ENCODE measurements at regions not wholly inside any gene's neighbourhood (a gene's known extent, or its start where the extent isn't known, plus 50 kb on each side); places are given as distances from the start of the nearest gene placed in this dataset.

DNA sequence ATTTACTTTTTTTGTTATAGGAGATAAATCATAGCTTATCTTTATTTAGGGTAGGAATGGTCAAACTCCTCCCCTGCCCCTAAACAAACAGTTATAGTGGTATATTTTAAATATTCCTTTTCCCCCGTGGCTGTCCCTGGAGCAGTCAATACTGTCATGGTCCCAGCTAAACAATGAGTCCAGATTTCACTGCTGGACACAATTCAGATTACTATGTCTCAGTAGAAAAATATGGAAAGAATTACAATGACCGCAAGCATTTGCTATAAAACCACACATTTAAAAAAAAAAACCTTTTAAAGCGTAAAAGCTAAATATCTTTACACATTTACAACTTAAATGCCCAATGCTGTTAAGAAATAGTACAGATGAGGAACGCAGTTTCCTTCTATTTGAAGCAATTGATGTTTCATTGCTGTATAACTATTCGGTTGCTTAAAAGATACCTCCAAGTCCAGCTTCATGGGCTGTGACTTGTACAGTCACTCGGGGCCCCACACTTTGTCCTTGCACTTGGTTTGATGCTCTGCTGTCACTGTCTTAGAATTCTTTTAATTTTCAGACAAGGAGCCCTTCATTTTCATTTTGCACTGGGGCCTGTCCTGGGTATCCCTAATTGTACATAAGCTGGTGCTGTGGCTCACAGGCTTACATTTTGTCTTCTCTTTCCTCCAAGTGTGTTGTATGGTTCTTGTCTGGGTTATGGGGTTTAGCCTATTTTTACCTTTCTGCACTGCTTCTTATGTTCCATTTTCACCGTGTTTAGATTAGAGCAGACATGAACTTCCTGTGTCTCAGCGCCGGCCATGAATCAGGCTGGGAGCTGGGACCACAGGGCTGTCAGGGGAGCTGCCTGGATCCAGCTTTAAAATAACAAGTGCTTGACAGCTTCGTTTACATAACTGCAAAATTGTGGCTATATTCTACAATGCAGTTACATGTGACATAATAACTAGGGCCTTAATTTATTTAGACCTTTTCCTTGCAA is 530.2 kb upstream of the FZD8 start:
- no peak overlapping the region for H3K27ac Mint-ChIP-seq
- H3K4me1 Mint-ChIP-seq (ENCODE audit: unreplicated experiment), result peaks cover 20% of the 10 kb centered on the region
- no peak for DNase-seq (ENCODE audit: extremely low spot score, unreplicated experiment)
- no peaks in the 10 kb centered on the region for H3K36me3 Mint-ChIP-seq
- H3K4me3 Mint-ChIP-seq, result no peak overlapping the region
- no peak for TF ChIP-seq CTCF (conservative IDR thresholded peaks at IDR 0.05)
- no peaks in the 10 kb centered on the region for H3K27me3 Mint-ChIP-seq
- no peaks in the 10 kb centered on the region for H3K9me3 Mint-ChIP-seq

- Mint-ChIP-seq H3K4me1 (ENCODE audit: unreplicated experiment) (peaks cover 20% of the 10 kb centered on the region), H3K36me3 (no peaks in the 10 kb centered on the region), H3K27ac (no peak overlapping the region), H3K4me3 (no peak overlapping the region), H3K9me3 (no peaks in the 10 kb centered on the region), H3K27me3 (no peaks in the 10 kb centered on the region)
- no peak for TF ChIP-seq CTCF (conservative IDR thresholded peaks at IDR 0.05)
- DNase-seq (ENCODE audit: extremely low spot score, unreplicated experiment), result no peak
Measured at GRCh38 chr10:36171556-36171952, 529.5 kb upstream of the FZD8 start.

DNA sequence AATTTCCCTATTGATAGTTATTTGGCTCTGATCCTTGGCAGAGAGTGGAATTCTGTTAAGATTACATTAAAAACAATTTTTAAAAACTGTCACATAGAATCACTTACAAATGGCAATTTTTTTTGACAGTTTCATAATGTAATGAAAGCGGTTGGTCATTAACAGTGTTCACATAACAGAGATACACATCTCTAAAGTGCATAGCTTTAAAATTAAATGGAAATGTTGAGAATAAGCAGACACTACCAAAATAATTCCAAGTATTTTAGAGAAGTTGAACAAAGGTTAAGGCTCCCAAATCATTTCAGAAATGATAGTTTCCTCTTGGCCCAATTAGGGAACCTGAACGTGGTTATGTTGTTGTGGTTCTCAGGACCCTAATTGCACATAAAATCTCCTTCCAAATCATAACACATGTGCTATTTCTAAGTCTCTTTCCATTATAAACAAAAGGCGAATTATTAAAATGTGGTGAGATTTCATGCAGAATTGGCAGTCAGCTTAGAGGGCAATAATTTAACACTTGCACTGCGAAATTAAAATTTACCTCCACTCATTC is 528.9 kb upstream of the FZD8 start:
- H3K27me3 Mint-ChIP-seq, result no peaks in the 10 kb centered on the region
- H3K9me3 Mint-ChIP-seq, result no peaks in the 10 kb centered on the region
- H3K4me3 Mint-ChIP-seq, result no peak overlapping the region
- H3K36me3 Mint-ChIP-seq, result no peaks in the 10 kb centered on the region
- no peak for DNase-seq (ENCODE audit: extremely low spot score, unreplicated experiment)
- H3K27ac Mint-ChIP-seq, result no peak overlapping the region
- peaks cover 20% of the 10 kb centered on the region for H3K4me1 Mint-ChIP-seq (ENCODE audit: unreplicated experiment)
- no peak for TF ChIP-seq CTCF (conservative IDR thresholded peaks at IDR 0.05)

DNA sequence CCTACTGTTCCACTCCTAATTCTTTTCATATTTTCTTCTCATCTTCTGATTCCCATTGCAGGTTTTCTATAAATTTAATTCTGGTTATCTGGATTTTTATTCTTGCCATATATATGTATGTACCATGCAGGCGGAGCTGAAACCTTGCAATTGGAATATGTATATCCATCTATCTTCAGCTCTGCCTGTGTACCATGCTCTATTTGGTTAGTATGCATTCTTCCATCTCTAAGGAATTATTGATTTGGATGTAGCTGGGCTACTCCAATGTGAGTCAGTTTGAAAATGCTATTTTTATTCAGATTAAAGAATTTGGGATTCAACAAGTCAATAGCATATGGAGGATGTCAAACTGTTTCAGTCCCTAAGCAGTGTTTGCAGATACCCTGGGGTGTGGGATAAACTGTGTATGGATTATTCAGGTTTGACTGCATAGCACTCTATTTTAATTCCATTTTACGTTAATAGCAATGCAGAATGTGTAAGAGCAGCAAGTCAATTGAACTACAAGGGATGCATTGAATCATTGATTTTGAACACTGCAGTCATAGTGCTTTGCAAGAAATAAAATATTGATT is 528.1 kb upstream of the FZD8 start:
- Mint-ChIP-seq H3K27ac (no peak overlapping the region), H3K36me3 (no peaks in the 10 kb centered on the region), H3K27me3 (no peaks in the 10 kb centered on the region), H3K9me3 (no peaks in the 10 kb centered on the region), H3K4me1 (ENCODE audit: unreplicated experiment) (peaks cover 20% of the 10 kb centered on the region), H3K4me3 (no peak overlapping the region)
- TF ChIP-seq CTCF (conservative IDR thresholded peaks at IDR 0.05), result no peak
- no peak for DNase-seq (ENCODE audit: extremely low spot score, unreplicated experiment)

- no peaks in the 10 kb centered on the region for H3K36me3 Mint-ChIP-seq
- no peaks in the 10 kb centered on the region for H3K9me3 Mint-ChIP-seq
- no peaks in the 10 kb centered on the region for H3K27me3 Mint-ChIP-seq
- DNase-seq (ENCODE audit: extremely low spot score, unreplicated experiment), result no peak
- H3K4me3 Mint-ChIP-seq, result no peak overlapping the region
- no peak for TF ChIP-seq CTCF (conservative IDR thresholded peaks at IDR 0.05)
- H3K4me1 Mint-ChIP-seq (ENCODE audit: unreplicated experiment), result peaks cover 20% of the 10 kb centered on the region
- H3K27ac Mint-ChIP-seq, result no peak overlapping the region
Measured at GRCh38 chr10:36168777-36169176, 526.7 kb upstream of the FZD8 start.

All from type B pancreatic cell (in vitro differentiated cells).